HUES6 (cell line): ENCODE measurements at regions not wholly inside any gene's neighbourhood (a gene's known extent, or its start where the extent isn't known, plus 50 kb on each side); places are given as distances from the start of the nearest gene placed in this dataset.

Source experiments
- H3K27ac ChIP-seq: 2 replicates; pipeline ENCODE4 v1.7.0; 2013; ENCODE audit warnings: low read depth, mild to moderate bottlenecking, low read length, inconsistent platforms
- H3K27me3 ChIP-seq: 2 replicates; pipeline ENCODE4 v1.6.1; 2013; ENCODE audit warnings: low read length; ENCODE audit not compliant: control insufficient read depth, insufficient read depth
- H3K36me3 ChIP-seq: 2 replicates; pipeline ENCODE4 v1.6.1; 2013; ENCODE audit warnings: low read length; ENCODE audit not compliant: control insufficient read depth, insufficient read depth
- H3K4me1 ChIP-seq: 2 replicates; pipeline ENCODE4 v1.6.1; 2013; ENCODE audit warnings: low read length; ENCODE audit not compliant: control insufficient read depth, insufficient read depth
- H3K4me3 ChIP-seq: 2 replicates; pipeline ENCODE4 v1.5.1; 2013; ENCODE audit warnings: low read depth, low read length
- H3K9ac ChIP-seq: one replicate; pipeline ENCODE4 v1.6.1; 2013; ENCODE audit warnings: mild to moderate bottlenecking, low read length
- H3K9me3 ChIP-seq: 2 replicates; pipeline ENCODE4 v1.6.1; 2013; ENCODE audit warnings: low read depth, low read length; ENCODE audit not compliant: control insufficient read depth, insufficient read depth

GRCh38 chr2:176589287-176589686 lies 320.0 kb downstream of the MTX2 start:
- Histone ChIP-seq H3K4me1 (no peaks in the 10 kb centered on the region), H3K9me3 (no peaks in the 10 kb centered on the region), H3K9ac (no peak overlapping the region), H3K4me3 (no peak overlapping the region), H3K27me3 (no peaks in the 10 kb centered on the region), H3K27ac (no peak overlapping the region), H3K36me3 (no peaks in the 10 kb centered on the region)

DNA sequence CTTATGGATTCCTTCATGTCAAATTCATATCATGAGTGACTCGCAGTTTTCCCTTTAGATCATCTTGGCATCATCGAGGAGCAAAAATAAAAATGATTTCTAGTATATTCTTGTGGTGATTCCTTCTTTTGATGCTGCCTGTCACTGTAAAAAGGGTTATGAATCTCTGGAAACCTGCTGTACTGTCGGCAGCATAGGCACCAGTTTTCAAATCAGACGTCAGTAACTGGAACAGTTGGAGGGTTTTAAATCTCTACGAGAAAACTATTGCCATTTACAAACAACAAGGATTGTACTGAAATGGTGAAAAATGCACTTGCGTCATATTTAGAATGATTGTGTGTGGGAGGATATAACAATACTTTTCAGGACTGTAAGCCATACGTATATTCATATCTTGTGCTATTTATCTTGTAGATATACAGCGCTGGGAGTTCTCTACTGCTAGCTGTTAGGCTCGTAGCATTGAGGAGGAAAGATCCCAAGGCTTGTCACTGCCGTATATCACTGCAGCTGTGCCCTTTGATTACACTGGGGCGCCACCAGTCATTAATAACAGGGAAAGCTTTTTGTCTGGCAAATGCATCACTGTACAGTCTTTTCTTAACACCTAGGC lies 320.7 kb downstream of the MTX2 start:
- Histone ChIP-seq H3K9ac (no peak overlapping the region), H3K36me3 (no peaks in the 10 kb centered on the region), H3K4me3 (no peak overlapping the region), H3K4me1 (no peaks in the 10 kb centered on the region), H3K9me3 (no peaks in the 10 kb centered on the region), H3K27me3 (no peaks in the 10 kb centered on the region), H3K27ac (no peak overlapping the region)

DNA sequence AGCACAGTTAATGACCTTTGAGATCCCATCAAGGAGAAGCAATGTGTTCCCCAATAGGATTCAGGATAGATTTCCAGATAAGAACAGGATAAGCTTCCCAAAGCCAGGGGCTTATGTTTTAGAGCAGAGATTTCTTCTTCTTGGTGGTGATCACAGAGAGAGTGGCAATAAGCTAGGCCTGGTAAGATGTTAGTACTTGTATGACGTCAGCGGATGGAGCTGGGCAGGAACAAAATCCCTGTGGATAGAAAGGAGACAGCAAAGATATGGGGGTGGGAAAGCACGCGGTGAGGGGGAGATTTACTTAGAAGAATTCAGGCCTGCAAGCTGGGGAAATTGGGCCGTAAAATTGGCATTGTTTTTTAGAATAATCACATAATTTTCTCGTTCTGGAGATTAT lies 323.0 kb downstream of the MTX2 start:
- no peaks in the 10 kb centered on the region for H3K4me1 ChIP-seq
- H3K4me3 ChIP-seq, result no peak overlapping the region
- no peak overlapping the region for H3K27ac ChIP-seq
- H3K9ac ChIP-seq, result no peak overlapping the region
- no peaks in the 10 kb centered on the region for H3K27me3 ChIP-seq
- H3K36me3 ChIP-seq, result no peaks in the 10 kb centered on the region
- no peaks in the 10 kb centered on the region for H3K9me3 ChIP-seq

- no peaks in the 10 kb centered on the region for H3K27me3 ChIP-seq
- no peak overlapping the region for H3K27ac ChIP-seq
- no peak overlapping the region for H3K9ac ChIP-seq
- no peaks in the 10 kb centered on the region for H3K9me3 ChIP-seq
- no peak overlapping the region for H3K4me3 ChIP-seq
- no peaks in the 10 kb centered on the region for H3K36me3 ChIP-seq
- peaks cover 12% of the 10 kb centered on the region for H3K4me1 ChIP-seq
Observed at GRCh38 chr2:176595986-176596385, 326.7 kb downstream of the MTX2 start.

DNA sequence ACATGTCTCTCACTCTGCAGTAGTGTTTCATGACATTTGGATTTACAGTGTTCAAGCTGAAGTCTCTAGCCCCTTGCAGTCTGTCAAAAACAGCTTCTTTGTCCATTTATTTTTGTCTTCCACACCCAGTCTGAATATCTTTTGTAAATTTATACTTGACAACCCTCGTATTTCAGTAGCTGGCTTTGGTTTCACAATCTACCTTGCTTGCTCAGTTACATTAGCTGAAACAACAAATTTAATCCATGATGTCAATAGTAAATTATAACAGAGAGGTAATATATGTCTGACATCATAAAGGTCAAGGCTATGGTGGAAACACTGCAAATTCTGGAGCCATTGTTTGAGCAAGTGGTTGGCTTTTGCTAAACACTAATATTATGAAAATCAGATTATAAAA lies 328.7 kb downstream of the MTX2 start:
- Histone ChIP-seq H3K4me1 (peaks cover 12% of the 10 kb centered on the region), H3K9ac (no peak overlapping the region), H3K27ac (no peak overlapping the region), H3K27me3 (no peaks in the 10 kb centered on the region), H3K9me3 (no peaks in the 10 kb centered on the region), H3K4me3 (no peak overlapping the region), H3K36me3 (no peaks in the 10 kb centered on the region)

- Histone ChIP-seq H3K27ac (no peak overlapping the region), H3K36me3 (no peaks in the 10 kb centered on the region), H3K9ac (no peak overlapping the region), H3K4me1 (peaks cover 12% of the 10 kb centered on the region), H3K4me3 (no peak overlapping the region), H3K27me3 (no peaks in the 10 kb centered on the region), H3K9me3 (no peaks in the 10 kb centered on the region)
Observed at GRCh38 chr2:176598351-176598750, 329.1 kb downstream of the MTX2 start.

GRCh38 chr2:176599796-176600485 lies 330.7 kb downstream of the MTX2 start:
- no peaks in the 10 kb centered on the region for H3K36me3 ChIP-seq
- no peak overlapping the region for H3K9ac ChIP-seq
- H3K9me3 ChIP-seq, result no peaks in the 10 kb centered on the region
- H3K4me3 ChIP-seq, result no peak overlapping the region
- H3K27me3 ChIP-seq, result no peaks in the 10 kb centered on the region
- H3K27ac ChIP-seq, result no peak overlapping the region
- peaks cover 12% of the 10 kb centered on the region for H3K4me1 ChIP-seq

DNA sequence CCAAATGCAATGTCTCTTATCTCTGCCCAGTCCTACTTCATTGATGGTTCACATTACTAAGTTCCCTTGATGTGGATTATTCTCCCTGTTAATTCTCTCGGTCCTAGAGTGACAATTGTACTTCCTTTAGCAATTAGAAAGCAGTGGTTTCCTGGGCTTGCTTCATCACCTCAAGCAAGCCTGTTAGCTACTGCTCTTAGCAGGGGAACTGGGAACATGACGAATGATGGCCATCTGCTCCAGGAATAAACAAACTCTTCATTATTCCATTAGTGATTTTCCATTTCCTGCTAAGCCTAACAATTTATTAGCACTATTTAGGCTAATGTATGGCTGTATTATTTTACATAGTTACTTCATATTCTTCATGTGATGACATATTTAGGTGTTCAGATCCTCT lies 331.8 kb downstream of the MTX2 start:
- Histone ChIP-seq H3K4me3 (no peak overlapping the region), H3K36me3 (no peaks in the 10 kb centered on the region), H3K9me3 (no peaks in the 10 kb centered on the region), H3K27me3 (no peaks in the 10 kb centered on the region), H3K9ac (no peak overlapping the region), H3K27ac (no peak overlapping the region), H3K4me1 (peaks cover 12% of the 10 kb centered on the region)

DNA sequence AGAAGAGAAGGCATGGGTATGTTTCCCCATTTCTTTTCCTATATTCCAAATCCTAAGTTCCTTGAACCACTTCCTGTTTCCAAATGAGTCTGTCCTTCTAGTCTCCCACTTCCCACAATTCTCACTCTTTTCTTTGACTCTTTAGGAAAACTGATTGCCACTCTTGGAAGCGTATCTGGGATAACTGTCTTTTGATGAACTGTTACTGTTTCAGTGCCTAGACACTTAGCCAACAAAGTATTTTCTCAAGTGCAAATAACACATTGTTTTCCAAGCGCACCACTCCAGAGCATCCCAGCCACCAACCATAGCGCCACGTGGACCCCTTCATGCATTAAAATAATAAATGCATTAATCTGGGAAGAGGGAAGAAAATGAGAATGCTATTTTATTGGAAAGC lies 342.8 kb downstream of the MTX2 start:
- Histone ChIP-seq H3K4me3 (no peak overlapping the region), H3K27ac (no peak overlapping the region), H3K4me1 (no peaks in the 10 kb centered on the region), H3K9me3 (no peaks in the 10 kb centered on the region), H3K9ac (no peak overlapping the region), H3K27me3 (no peaks in the 10 kb centered on the region; the same call in 1 of the 2 replicates), H3K36me3 (no peaks in the 10 kb centered on the region)

DNA sequence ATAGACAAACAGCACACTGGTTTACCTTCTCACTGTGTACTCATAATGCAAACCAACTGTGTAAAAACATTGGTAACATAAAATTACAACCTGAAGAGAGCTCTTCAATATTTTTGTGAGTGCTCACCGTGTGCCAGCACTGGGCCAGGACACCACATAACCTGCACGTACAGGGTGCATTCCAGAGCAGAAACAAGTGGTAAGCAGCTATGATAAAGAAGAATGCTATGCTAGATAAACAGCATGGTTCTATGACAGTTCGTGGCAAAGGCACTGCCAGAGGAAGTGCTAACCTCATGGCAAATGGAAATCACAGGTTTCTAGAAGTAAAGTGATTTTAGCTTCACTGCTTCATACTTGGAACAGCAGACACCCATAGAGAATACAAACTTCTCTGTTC lies 343.5 kb downstream of the MTX2 start:
- Histone ChIP-seq H3K9me3 (no peaks in the 10 kb centered on the region), H3K27ac (no peak overlapping the region), H3K9ac (no peak overlapping the region), H3K36me3 (no peaks in the 10 kb centered on the region), H3K4me3 (no peak overlapping the region), H3K4me1 (no peaks in the 10 kb centered on the region), H3K27me3 (no peaks in the 10 kb centered on the region; the same call in 1 of the 2 replicates)

- H3K4me3 ChIP-seq, result no peak overlapping the region
- H3K27ac ChIP-seq, result no peak overlapping the region
- no peaks in the 10 kb centered on the region; the same call in 1 of the 2 replicates for H3K27me3 ChIP-seq
- H3K9me3 ChIP-seq, result no peaks in the 10 kb centered on the region
- no peaks in the 10 kb centered on the region for H3K36me3 ChIP-seq
- no peak overlapping the region for H3K9ac ChIP-seq
- H3K4me1 ChIP-seq, result no peaks in the 10 kb centered on the region
Observed at GRCh38 chr2:176613323-176613987, 344.2 kb downstream of the MTX2 start.
